ENCODE measurements at regions not wholly inside any gene's neighbourhood (a gene's known extent, or its start where the extent isn't known, plus 50 kb on each side); places are given as distances from the start of the nearest gene placed in this dataset.

GRCh38 chr5:17796757-17797396 lies 162.6 kb downstream of the TAF11L14 start:
- H3K36me3 Mint-ChIP-seq: no peaks in the 10 kb centered on the region
- no peak overlapping the region for H3K27ac Mint-ChIP-seq
- H3K27me3 Mint-ChIP-seq: no peaks in the 10 kb centered on the region
- H3K9me3 Mint-ChIP-seq: peaks cover 9% of the 10 kb centered on the region
- no peaks in the 10 kb centered on the region for H3K4me1 Mint-ChIP-seq
- no peak overlapping the region for H3K4me3 Mint-ChIP-seq

- no peaks in the 10 kb centered on the region for H3K36me3 Mint-ChIP-seq
- no peaks in the 10 kb centered on the region for H3K4me1 Mint-ChIP-seq
- H3K27ac Mint-ChIP-seq: no peak overlapping the region
- no peaks in the 10 kb centered on the region for H3K27me3 Mint-ChIP-seq
- peaks cover under 1% of the 10 kb centered on the region for H3K9me3 Mint-ChIP-seq
- no peak overlapping the region for H3K4me3 Mint-ChIP-seq
Measured at GRCh38 chr5:17799521-17799920, 165.3 kb downstream of the TAF11L14 start.

GRCh38 chr5:17801595-17801994 lies 167.3 kb downstream of the TAF11L14 start:
- H3K4me3 Mint-ChIP-seq: no peak overlapping the region
- H3K27me3 Mint-ChIP-seq: no peaks in the 10 kb centered on the region
- H3K4me1 Mint-ChIP-seq: no peaks in the 10 kb centered on the region
- peaks cover 4% of the 10 kb centered on the region for H3K9me3 Mint-ChIP-seq
- no peak overlapping the region for H3K27ac Mint-ChIP-seq
- H3K36me3 Mint-ChIP-seq: no peaks in the 10 kb centered on the region

DNA sequence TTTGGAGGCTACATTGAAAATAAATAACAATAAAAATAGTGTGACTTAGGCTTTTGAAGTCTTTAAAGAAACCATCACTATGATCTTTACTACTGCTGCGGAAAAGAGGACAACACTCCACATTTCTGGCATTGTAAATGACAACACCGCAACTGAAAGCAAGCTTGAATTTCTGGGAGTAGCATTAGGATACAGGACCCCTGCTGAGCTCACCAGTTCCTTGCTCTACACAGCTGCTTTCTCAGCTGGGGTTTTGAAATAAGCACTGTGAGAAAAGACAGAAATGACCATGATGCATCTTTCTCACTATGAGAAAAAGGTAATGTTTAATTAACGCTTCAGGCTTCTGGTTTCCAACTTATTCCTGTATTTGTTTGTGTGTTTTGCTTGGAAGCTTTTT lies 168.0 kb downstream of the TAF11L14 start:
- Mint-ChIP-seq H3K27me3 (no peaks in the 10 kb centered on the region), H3K36me3 (no peaks in the 10 kb centered on the region), H3K4me3 (no peak overlapping the region), H3K4me1 (no peaks in the 10 kb centered on the region), H3K27ac (no peak overlapping the region), H3K9me3 (peaks cover 4% of the 10 kb centered on the region)

DNA sequence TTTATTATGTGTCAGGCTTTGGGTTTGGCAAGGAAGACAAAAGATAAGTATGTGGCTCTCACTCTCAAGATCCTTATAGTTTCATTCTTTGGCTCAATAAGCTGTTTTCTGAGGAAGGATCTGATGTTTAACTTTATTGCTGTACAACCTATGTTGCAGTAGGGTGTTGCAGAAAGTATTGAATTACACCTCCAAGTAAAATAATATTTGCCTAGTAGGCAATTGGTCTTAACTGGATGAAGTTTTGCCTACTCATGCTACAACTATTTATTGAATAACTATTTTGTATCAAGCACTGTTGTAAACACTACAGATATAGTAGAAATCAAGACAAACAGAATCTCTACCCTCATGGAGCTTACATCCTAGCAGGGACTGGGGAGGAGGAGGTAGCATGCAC lies 169.7 kb downstream of the TAF11L14 start:
- no peak overlapping the region for H3K27ac Mint-ChIP-seq
- H3K27me3 Mint-ChIP-seq: no peaks in the 10 kb centered on the region
- H3K4me3 Mint-ChIP-seq: no peak overlapping the region
- no peaks in the 10 kb centered on the region for H3K36me3 Mint-ChIP-seq
- no peaks in the 10 kb centered on the region for H3K4me1 Mint-ChIP-seq
- H3K9me3 Mint-ChIP-seq: peaks cover 4% of the 10 kb centered on the region

- H3K36me3 Mint-ChIP-seq: no peaks in the 10 kb centered on the region
- H3K9me3 Mint-ChIP-seq: peaks cover 8% of the 10 kb centered on the region
- H3K4me1 Mint-ChIP-seq: no peaks in the 10 kb centered on the region
- no peak overlapping the region for H3K27ac Mint-ChIP-seq
- H3K27me3 Mint-ChIP-seq: no peaks in the 10 kb centered on the region
- H3K4me3 Mint-ChIP-seq: no peak overlapping the region
Measured at GRCh38 chr5:17805227-17805825, 171.1 kb downstream of the TAF11L14 start.

- Mint-ChIP-seq H3K4me1 (no peaks in the 10 kb centered on the region), H3K9me3 (peaks cover 8% of the 10 kb centered on the region), H3K27me3 (no peaks in the 10 kb centered on the region), H3K27ac (no peak overlapping the region), H3K36me3 (no peaks in the 10 kb centered on the region), H3K4me3 (no peak overlapping the region)
Measured at GRCh38 chr5:17806818-17807468, 172.7 kb downstream of the TAF11L14 start.

DNA sequence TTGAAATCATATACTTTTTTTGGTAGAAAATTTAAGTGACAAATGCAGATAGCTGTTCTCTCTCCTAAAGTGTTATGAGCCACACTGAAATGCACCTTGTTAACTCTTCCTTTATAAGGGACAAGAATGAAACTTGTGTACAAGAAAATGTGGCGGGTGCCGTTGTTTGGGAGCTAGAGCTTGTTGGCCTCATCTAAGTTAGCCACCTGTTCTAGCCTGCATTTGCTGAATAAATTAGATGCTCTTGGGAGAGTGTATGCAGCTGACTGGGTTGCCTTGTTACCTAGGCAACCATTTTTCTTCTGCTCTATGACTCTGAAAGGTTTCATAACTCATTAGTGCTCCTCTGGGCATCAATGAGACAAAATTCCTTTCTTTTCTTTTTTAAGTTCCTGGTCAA lies 174.3 kb downstream of the TAF11L14 start:
- Mint-ChIP-seq H3K4me3 (no peak overlapping the region), H3K9me3 (peaks cover 8% of the 10 kb centered on the region), H3K27ac (no peak overlapping the region), H3K36me3 (no peaks in the 10 kb centered on the region), H3K27me3 (no peaks in the 10 kb centered on the region), H3K4me1 (no peaks in the 10 kb centered on the region)

- H3K9me3 Mint-ChIP-seq: peaks cover 4% of the 10 kb centered on the region
- no peaks in the 10 kb centered on the region for H3K4me1 Mint-ChIP-seq
- no peaks in the 10 kb centered on the region for H3K27me3 Mint-ChIP-seq
- no peak overlapping the region for H3K27ac Mint-ChIP-seq
- H3K4me3 Mint-ChIP-seq: no peak overlapping the region
- no peaks in the 10 kb centered on the region for H3K36me3 Mint-ChIP-seq
Measured at GRCh38 chr5:17810734-17811133, 176.5 kb downstream of the TAF11L14 start.

GRCh38 chr5:17813214-17813613 lies 179.0 kb downstream of the TAF11L14 start:
- H3K4me1 Mint-ChIP-seq: no peaks in the 10 kb centered on the region
- no peak overlapping the region for H3K4me3 Mint-ChIP-seq
- H3K36me3 Mint-ChIP-seq: no peaks in the 10 kb centered on the region
- H3K9me3 Mint-ChIP-seq: peaks cover 4% of the 10 kb centered on the region
- no peaks in the 10 kb centered on the region for H3K27me3 Mint-ChIP-seq
- no peak overlapping the region for H3K27ac Mint-ChIP-seq

- Mint-ChIP-seq H3K4me3 (no peak overlapping the region), H3K4me1 (no peaks in the 10 kb centered on the region), H3K27ac (no peak overlapping the region), H3K27me3 (no peaks in the 10 kb centered on the region), H3K36me3 (no peaks in the 10 kb centered on the region), H3K9me3 (no peaks in the 10 kb centered on the region)
Measured at GRCh38 chr5:17816505-17816904, 182.2 kb downstream of the TAF11L14 start.

DNA sequence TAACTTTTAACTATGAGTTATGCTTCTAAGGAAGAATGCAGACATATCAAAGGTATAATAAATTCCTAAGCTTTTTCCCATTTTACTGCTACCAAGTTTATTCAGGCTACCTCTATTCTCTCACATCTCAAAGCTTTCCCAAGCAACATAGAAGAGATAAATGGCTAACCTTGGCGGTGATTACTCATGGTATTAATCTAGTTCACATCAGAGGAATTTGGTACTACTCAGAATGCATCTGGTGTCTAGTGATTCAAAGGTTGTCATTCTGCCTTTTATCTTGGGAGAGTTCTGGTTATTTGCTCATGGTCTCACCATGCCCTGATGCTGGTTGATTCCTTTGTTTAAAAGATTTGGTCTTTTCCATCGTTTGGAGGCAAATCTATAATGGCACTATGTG lies 182.7 kb downstream of the TAF11L14 start:
- H3K27me3 Mint-ChIP-seq: no peaks in the 10 kb centered on the region
- no peaks in the 10 kb centered on the region for H3K4me1 Mint-ChIP-seq
- H3K36me3 Mint-ChIP-seq: no peaks in the 10 kb centered on the region
- H3K9me3 Mint-ChIP-seq: no peaks in the 10 kb centered on the region
- H3K4me3 Mint-ChIP-seq: no peak overlapping the region
- no peak overlapping the region for H3K27ac Mint-ChIP-seq

GRCh38 chr5:17817990-17818389 lies 183.7 kb downstream of the TAF11L14 start:
- H3K36me3 Mint-ChIP-seq: no peaks in the 10 kb centered on the region
- no peaks in the 10 kb centered on the region for H3K27me3 Mint-ChIP-seq
- no peaks in the 10 kb centered on the region for H3K9me3 Mint-ChIP-seq
- H3K27ac Mint-ChIP-seq: no peak overlapping the region
- H3K4me1 Mint-ChIP-seq: no peaks in the 10 kb centered on the region
- H3K4me3 Mint-ChIP-seq: no peak overlapping the region

- H3K36me3 Mint-ChIP-seq: no peaks in the 10 kb centered on the region
- no peak overlapping the region for H3K4me3 Mint-ChIP-seq
- H3K27me3 Mint-ChIP-seq: no peaks in the 10 kb centered on the region
- H3K27ac Mint-ChIP-seq: no peak overlapping the region
- no peaks in the 10 kb centered on the region for H3K4me1 Mint-ChIP-seq
- H3K9me3 Mint-ChIP-seq: peaks cover 9% of the 10 kb centered on the region
Measured at GRCh38 chr5:17819783-17820182, 185.5 kb downstream of the TAF11L14 start.

GRCh38 chr5:17828681-17829080 lies 194.4 kb downstream of the TAF11L14 start:
- H3K4me1 Mint-ChIP-seq: no peaks in the 10 kb centered on the region
- no peak overlapping the region for H3K4me3 Mint-ChIP-seq
- H3K9me3 Mint-ChIP-seq: peaks cover 15% of the 10 kb centered on the region
- no peak overlapping the region for H3K27ac Mint-ChIP-seq
- H3K27me3 Mint-ChIP-seq: no peaks in the 10 kb centered on the region
- no peaks in the 10 kb centered on the region for H3K36me3 Mint-ChIP-seq

DNA sequence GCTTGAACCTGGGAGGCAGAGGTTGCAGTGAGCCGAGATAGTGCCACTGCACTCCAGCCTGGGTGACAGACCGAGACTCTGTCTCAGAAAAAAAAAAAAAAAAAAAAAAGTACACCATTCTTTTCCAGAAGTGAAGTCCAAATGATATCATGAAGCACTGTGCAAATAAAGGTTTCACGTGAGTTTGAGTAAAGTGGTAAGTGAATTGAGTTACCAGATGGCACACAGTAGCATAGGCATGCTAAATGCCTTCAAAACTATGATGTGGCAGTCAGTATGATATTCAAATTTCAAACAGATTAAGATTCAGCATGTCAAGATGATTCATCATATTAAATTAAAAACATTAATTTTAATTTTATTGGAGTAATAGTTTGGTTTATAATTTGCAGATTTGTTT lies 195.2 kb downstream of the TAF11L14 start:
- no peak overlapping the region for H3K4me3 Mint-ChIP-seq
- H3K36me3 Mint-ChIP-seq: no peaks in the 10 kb centered on the region
- no peaks in the 10 kb centered on the region for H3K4me1 Mint-ChIP-seq
- peaks cover 9% of the 10 kb centered on the region for H3K9me3 Mint-ChIP-seq
- H3K27ac Mint-ChIP-seq: no peak overlapping the region
- H3K27me3 Mint-ChIP-seq: no peaks in the 10 kb centered on the region
